HFF-Myc (cell line): ENCODE measurements at regions not wholly inside any gene's neighbourhood (a gene's known extent, or its start where the extent isn't known, plus 50 kb on each side); places are given as distances from the start of the nearest gene placed in this dataset.

Experiments
- DNase-seq: peaks from one replicate; pipeline ENCODE4 v3.0.0-alpha.2; 2011; ENCODE audit warnings: low read depth; ENCODE audit errors: extremely low read depth
- H3K4me3 ChIP-seq: replicated peaks from 2 replicates; pipeline ENCODE4 v1.5.1; 2011; ENCODE audit warnings: low read depth, mild to moderate bottlenecking, control low read depth, low read length
- TF ChIP-seq, protein P1 (sequence below): IDR thresholded peaks from 2 replicates; pipeline ENCODE4 v1.5.1; 2012; ENCODE audit warnings: mild to moderate bottlenecking, low read depth, low read length, control low read depth; ENCODE audit errors: missing control alignments

DNA sequence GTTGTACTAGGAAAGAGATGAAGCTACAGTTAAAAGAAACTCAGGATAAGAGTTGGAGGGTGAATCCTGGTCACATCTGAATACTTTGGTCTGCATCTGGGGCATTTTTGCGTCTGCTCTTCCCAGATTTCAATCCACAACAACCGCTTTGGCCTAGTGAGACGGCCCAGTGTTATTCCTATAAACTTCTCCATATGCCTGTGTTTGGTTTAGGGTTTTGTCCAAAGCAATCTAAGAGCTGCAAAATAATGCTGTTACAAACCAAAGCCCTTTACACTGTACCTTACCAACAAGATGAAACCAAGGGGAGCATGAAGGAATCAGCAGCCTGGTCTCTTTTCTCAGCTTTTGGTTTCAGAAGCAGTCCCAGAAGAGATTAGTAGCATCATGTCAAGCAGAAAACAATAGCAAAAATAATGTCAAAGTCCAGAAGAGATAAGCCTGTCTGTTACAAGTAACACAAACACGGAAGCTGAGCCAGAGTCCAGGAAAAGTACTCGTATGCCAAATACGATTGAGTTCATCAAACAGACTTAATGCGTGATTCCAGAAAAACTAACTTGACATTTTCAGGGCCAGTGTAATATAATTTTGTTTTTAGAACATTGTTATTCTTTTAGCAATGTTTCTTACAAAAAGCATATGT lies 379.9 kb upstream of the ACO1 start:
- no peak for DNase-seq
- TF ChIP-seq, protein P1, sequence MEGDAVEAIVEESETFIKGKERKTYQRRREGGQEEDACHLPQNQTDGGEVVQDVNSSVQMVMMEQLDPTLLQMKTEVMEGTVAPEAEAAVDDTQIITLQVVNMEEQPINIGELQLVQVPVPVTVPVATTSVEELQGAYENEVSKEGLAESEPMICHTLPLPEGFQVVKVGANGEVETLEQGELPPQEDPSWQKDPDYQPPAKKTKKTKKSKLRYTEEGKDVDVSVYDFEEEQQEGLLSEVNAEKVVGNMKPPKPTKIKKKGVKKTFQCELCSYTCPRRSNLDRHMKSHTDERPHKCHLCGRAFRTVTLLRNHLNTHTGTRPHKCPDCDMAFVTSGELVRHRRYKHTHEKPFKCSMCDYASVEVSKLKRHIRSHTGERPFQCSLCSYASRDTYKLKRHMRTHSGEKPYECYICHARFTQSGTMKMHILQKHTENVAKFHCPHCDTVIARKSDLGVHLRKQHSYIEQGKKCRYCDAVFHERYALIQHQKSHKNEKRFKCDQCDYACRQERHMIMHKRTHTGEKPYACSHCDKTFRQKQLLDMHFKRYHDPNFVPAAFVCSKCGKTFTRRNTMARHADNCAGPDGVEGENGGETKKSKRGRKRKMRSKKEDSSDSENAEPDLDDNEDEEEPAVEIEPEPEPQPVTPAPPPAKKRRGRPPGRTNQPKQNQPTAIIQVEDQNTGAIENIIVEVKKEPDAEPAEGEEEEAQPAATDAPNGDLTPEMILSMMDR: no peak
- H3K4me3 ChIP-seq: no peak overlapping the region

DNA sequence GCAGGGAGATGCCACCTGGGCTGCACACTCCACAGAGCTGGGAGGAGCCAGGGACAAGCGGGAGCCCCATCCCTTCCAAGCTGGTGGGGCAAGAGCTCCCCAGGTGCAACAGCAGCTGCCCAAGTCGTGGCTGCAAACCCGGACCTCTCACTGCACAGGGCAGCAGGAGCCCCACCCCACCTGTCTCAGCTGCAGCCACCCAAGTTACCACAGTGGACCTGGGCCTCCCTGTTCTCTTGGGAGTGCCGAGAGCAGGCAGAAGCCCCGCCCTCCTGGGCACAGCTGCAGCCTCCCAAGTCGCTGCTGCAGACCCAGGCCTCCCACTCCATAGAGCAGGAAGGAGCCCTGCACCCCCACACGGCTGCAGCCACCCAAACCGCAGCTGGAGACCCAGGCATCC lies 374.1 kb upstream of the ACO1 start:
- TF ChIP-seq, protein P1: no peak

DNA sequence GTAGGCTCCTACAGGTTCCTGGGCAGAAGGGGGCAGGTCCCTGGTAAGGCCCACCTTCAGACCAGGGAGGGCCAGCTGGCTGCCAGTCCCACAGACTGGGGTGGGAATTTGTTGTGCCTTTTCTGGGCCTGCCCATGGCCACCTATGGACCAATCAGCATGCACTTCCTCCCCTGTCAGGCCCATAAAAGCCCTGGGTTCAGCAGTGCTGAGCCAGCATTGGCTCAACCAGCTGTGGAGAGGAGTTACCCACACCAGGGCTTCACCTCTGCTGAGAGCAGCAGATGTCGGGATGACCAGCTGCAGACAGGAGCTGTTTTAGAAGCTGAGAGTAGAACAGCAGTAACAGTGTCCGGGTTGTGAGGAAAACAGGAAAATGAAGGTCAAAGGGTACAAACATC lies 373.4 kb upstream of the ACO1 start:
- DNase-seq: no peak
- TF ChIP-seq, protein P1: no peak
- H3K4me3 ChIP-seq: no peak overlapping the region

More for the DNA sequence above, 374.1 kb upstream of the ACO1 start:
- DNase-seq: no peak
- H3K4me3 ChIP-seq: no peak overlapping the region

DNA sequence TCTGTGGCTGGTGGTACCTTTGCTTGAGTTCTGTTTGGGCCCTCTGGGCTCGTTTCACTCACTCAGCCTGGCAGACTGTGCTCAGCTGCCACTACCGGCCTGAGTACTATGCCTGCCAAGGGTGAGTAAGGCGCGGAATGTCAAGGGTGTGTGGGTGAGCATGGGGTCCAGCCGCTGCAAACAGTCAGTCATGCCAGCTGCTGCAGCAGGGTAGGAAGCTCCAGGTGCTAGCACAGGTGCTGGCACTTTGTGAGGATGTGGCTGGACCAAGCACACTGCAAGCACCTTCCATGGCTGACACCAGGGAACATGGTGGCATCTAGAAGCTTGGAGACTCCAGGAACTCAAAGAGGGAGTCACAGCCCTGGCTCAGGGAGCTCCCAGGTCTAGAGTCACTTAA lies 368.6 kb upstream of the ACO1 start:
- TF ChIP-seq, protein P1: no peak
- no peak for DNase-seq

DNA sequence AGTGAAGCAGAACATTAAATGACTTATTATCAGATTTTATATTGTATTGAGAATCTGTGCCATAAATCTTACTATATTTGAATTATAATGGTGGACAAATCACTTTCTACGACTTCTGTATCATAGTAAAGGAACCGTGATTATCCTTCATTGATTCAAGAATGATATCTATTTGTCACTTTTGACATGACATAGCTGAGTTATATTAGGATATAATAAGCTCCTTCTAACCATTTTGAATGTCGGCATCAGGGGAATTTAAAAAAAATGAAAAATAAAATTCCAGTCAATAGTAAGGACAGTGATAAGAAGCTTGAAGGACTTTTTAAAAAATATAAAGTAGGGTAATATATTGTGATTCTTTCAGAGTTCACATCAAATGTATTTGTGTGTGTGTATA lies 338.9 kb upstream of the ACO1 start:
- TF ChIP-seq, protein P1: no peak
- no peak for DNase-seq
- no peak overlapping the region for H3K4me3 ChIP-seq

More for the DNA sequence above, 368.6 kb upstream of the ACO1 start:
- H3K4me3 ChIP-seq: no peak overlapping the region

DNA sequence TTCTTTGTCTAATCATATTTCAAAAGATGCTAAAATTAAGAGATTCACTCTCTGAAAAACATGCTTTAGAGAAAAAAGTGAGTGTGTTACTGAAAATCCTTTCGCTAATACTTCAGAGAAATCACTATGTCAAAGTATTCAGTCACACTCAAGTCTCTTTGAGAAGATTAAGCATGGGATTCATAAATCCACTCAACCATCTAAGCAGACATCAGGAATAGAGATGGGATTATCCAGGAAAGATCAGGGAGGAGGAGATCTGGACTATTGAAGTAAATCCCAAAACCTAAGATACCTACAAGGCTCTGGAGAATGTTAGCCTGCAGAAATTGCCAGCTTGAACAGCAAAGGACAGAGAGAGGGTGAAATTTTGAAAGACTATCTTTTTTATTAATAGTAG lies 317.2 kb upstream of the ACO1 start:
- no peak for DNase-seq
- TF ChIP-seq, protein P1: no peak
- no peak overlapping the region for H3K4me3 ChIP-seq
